Thoracic aorta (tissue), 2 donors: ENCODE measurements at regions not wholly inside any gene's neighbourhood (a gene's known extent, or its start where the extent isn't known, plus 50 kb on each side); places are given as distances from the start of the nearest gene placed in this dataset.

Experiments
- ATAC-seq: fragments of 150-250 bp; one replicate; pipeline ENCODE4 v1.8.0; 2017; ENCODE audit warnings: low read depth; ENCODE audit not compliant: insufficient number of reproducible peaks, low FRiP score
- DNase-seq: peaks from one replicate; pipeline ENCODE4 v3.0.0-alpha.2; 2020; ENCODE audit warnings: low spot score
- H3K27ac ChIP-seq, 2 donors: fragments of 200-600 bp; sonication (generic); 1 replicate in 1 of 2; 2 replicates in 1 of 2; pipeline ENCODE4 v1.5.1; 2016; ENCODE audit warnings: mild to moderate bottlenecking in 2 of 2, moderate library complexity in 2 of 2
- H3K27me3 ChIP-seq: fragments of 200-600 bp; sonication (generic); replicated peaks from 2 replicates; pipeline ENCODE4 v1.6.0; 2016; ENCODE audit warnings: mild to moderate bottlenecking; ENCODE audit not compliant: insufficient read depth
- H3K36me3 ChIP-seq: fragments of 200-600 bp; sonication (generic); one replicate; pipeline ENCODE4 v1.5.1; 2016
- H3K4me1 ChIP-seq, 2 donors: fragments of 200-600 bp; sonication (generic); 1 replicate in 1 of 2; 2 replicates in 1 of 2; pipeline versions ENCODE4 v1.5.1 to v1.6.0; 2016; ENCODE audit warnings: low read depth in 2 of 2, mild to moderate bottlenecking in 1 of 2; ENCODE audit not compliant: control insufficient read depth in 1 of 2
- H3K4me3 ChIP-seq: fragments of 200-600 bp; sonication (generic); 2 replicates; pipeline ENCODE4 v1.5.1; 2016; ENCODE audit warnings: mild to moderate bottlenecking
- H3K9me3 ChIP-seq: fragments of 200-600 bp; sonication (generic); 2 replicates; pipeline ENCODE4 v1.5.1; 2016
- CTCF ChIP-seq: fragments of 200-600 bp; sonication (generic); IDR thresholded peaks from one replicate; pipeline ENCODE4 v1.5.1; 2019; ENCODE audit warnings: antibody characterized with exemption

DNA sequence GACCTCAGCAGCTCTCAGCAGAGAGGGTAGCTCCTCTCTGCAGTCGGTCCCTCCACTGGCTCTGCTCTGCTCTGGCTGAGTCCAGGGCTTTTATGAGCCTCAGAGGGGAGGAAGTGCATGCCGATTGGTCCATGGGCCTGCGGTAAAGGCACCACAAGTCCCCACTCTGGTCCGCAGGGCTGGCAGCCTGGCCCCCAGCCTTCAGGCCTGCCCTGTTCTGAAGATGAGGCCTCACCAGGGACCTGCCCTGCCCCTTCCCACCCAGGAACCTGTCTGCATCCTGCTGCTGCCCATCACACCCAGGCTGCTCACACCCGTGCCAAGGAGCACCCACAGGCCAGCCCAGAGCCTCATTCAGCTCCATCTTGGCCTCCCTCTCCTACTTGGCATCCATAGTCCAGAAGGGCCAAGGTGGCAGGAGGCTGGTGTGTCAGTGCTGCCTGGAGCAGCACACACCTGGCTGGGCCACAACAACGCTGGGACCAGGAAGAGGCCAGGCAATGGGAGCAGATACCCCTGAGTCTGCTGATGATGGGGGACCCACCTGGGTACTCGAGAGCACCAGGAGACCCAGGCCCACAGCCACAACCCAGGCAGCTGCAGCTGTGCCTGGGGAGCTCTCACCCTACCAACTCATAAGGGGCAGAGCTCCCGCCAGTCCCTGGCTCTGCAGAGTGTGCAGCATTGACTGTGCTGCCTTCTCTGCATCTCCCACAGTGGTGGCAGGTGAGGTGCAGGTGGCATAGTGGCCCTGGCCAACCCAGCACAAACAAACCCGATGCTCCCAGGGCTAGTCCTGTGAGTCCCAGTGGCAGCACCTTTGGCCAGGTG is 191.9 kb upstream of the NUDT6 start:
- Histone ChIP-seq H3K4me3 (no peak overlapping the region), H3K27ac (no peak overlapping the region), H3K36me3 (no peaks in the 10 kb centered on the region), H3K4me1 (peaks cover 7% of the 10 kb centered on the region in 2 donors), H3K27me3 (no peaks in the 10 kb centered on the region), H3K9me3 (no peaks in the 10 kb centered on the region)
- ATAC-seq (no peak), DNase-seq (no peak)
- TF ChIP-seq CTCF, result no peak

DNA sequence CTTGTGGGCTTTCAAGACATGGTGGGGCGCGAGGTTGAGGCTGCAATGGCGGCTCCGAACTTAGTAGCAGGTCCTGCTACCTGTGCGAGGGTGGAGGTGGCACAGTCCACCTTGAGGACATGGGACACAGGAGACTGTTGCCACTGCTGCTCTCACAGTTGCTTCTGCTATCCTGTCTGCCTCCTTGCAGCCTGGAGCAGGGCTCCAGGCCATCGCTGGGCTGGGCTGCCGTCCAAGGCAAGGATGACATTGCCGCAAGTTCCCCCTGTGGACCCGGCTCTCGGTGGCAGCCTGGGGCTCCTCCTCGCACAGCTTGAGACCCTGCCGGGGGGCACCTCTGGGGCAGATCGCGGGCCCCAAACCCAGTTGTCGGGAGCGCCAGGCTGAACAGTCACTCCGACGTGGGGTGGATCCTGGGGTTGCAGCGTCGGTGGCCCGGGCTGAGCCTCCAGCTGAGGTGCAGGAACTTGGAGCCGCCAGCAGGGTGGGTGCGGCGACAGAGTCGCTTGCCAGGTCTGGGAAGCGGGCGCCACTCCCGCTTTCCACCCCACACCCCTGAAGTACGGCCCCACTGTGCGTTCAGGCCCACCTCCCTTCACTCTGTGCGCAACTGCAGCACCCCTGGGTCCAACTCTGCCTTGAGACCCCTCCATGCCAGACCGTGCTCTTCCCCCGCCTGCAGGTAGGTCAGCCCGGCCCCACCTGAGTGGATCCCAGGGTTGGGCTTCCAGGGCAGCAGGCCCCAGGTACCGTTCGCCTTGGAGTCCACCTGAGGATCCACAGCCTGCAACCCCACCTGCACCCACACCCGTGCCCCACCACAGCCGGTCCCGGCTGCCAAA is 192.7 kb upstream of the NUDT6 start:
- no peak overlapping the region for H3K4me3 ChIP-seq
- no peaks in the 10 kb centered on the region for H3K27me3 ChIP-seq
- DNase-seq, result no peak
- no peak for ATAC-seq
- peaks cover 1 to 5% of the 10 kb centered on the region in 2 donors for H3K4me1 ChIP-seq
- TF ChIP-seq CTCF, result no peak
- no peak overlapping the region for H3K27ac ChIP-seq
- H3K36me3 ChIP-seq, result no peaks in the 10 kb centered on the region
- no peaks in the 10 kb centered on the region for H3K9me3 ChIP-seq

DNA sequence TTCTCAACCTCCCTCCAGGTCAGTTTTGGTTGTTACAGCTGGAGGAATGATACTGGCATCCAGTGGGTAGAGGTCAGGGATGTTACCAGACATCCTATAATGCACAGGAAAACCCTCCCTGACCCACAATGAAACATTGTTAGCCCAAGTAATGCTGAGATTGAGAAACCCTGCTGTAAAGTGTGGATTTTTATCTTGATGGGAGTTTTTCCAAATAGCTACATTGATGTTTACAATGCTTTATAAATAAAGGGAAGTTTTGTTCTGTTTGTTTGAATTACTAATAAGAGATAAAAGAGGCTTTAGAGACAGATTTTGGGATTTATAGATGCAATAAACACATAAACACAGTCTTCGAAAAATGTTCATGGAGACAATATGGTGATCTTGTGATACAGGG is 194.0 kb upstream of the NUDT6 start:
- TF ChIP-seq CTCF, result no peak
- no peaks in the 10 kb centered on the region for H3K4me1 ChIP-seq
- no peaks in the 10 kb centered on the region for H3K27me3 ChIP-seq
- ATAC-seq (no peak), DNase-seq (no peak)
- no peak overlapping the region for H3K27ac ChIP-seq
- no peaks in the 10 kb centered on the region for H3K9me3 ChIP-seq
- no peak overlapping the region for H3K4me3 ChIP-seq
- no peaks in the 10 kb centered on the region for H3K36me3 ChIP-seq

DNA sequence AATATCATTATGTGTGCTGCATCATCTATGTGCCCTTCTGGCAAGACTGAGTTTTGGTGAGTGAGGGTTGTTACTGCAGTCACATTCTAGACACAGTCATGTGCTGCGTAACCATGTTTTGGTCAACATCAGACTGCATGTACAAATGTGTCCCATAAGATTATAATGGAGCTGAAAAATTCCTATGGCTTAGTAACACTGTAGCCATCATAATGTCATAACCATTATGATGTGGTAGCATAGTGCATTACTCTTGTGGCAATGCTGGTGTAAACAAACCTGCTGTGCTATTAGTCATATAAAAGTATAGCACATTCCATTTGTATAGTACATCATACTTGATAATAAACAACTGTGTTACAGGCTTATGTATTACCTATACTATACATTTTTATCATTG is 198.1 kb upstream of the NUDT6 start:
- Histone ChIP-seq H3K4me3 (no peak overlapping the region), H3K4me1 (no peaks in the 10 kb centered on the region), H3K27ac (no peak overlapping the region), H3K27me3 (no peaks in the 10 kb centered on the region), H3K9me3 (no peaks in the 10 kb centered on the region), H3K36me3 (no peaks in the 10 kb centered on the region)
- no peak for ATAC-seq
- no peak for DNase-seq
- no peak for TF ChIP-seq CTCF

GRCh38 chr4:123121241-123121907 is 199.0 kb upstream of the NUDT6 start:
- no peaks in the 10 kb centered on the region for H3K27me3 ChIP-seq
- no peak overlapping the region for H3K4me3 ChIP-seq
- no peak overlapping the region for H3K27ac ChIP-seq
- no peak for DNase-seq
- no peak for ATAC-seq
- TF ChIP-seq CTCF, result no peak
- no peaks in the 10 kb centered on the region for H3K36me3 ChIP-seq
- H3K4me1 ChIP-seq, result no peaks in the 10 kb centered on the region
- no peaks in the 10 kb centered on the region for H3K9me3 ChIP-seq
